Thyroid gland (tissue), 4 donors: ENCODE measurements at regions not wholly inside any gene's neighbourhood (a gene's known extent, or its start where the extent isn't known, plus 50 kb on each side); places are given as distances from the start of the nearest gene placed in this dataset.

Source experiments
- CTCF ChIP-seq, 6 experiments: fragments of 200-600 bp in 3 of 6; fragments of 450-650 bp in 3 of 6; sonication (generic) in 3 of 6; IDR thresholded peaks; one replicate each; pipeline ENCODE4 v1.5.1; 2016 to 2019; ENCODE audit warnings: antibody characterized with exemption in 6 of 6, mild to moderate bottlenecking in 2 of 6, inconsistent platforms in 1 of 6, moderate library complexity in 1 of 6
- POLR2A ChIP-seq, 2 donors: fragments of 450-650 bp; IDR thresholded peaks; one replicate each; pipeline ENCODE4 v1.6.1; 2017; ENCODE audit warnings: antibody characterized with exemption in 2 of 2, mild to moderate bottlenecking in 2 of 2, moderate library complexity in 1 of 2

GRCh38 chr3:150311156-150311555 is 96.9 kb upstream of the TSC22D2 start:
- TF ChIP-seq CTCF (IDR thresholded peaks at IDR 0.05) (no peak), POLR2A (IDR thresholded peaks at IDR 0.05) (no peak)
